ENCODE measurements at regions not wholly inside any gene's neighbourhood (a gene's known extent, or its start where the extent isn't known, plus 50 kb on each side); places are given as distances from the start of the nearest gene placed in this dataset.
A peak's percentile ranks its signal among the peaks of the same experiment; 100 is the strongest.

- no peak for DNase-seq
These were observed 262.5 kb upstream of the ARHGAP20 start for GRCh38 chr11:110974731-110975130.

GRCh38 chr11:110973401-110973980, 261.3 kb upstream of the ARHGAP20 start:
- no peak for DNase-seq

GRCh38 chr11:110972640-110973039, 260.4 kb upstream of the ARHGAP20 start:
- DNase-seq, result peak; percentile 11

GRCh38 chr11:110972106-110972505, 259.9 kb upstream of the ARHGAP20 start:
- no peak for DNase-seq

GRCh38 chr11:110971140-110971539, 258.9 kb upstream of the ARHGAP20 start:
- no peak for DNase-seq

- no peak for DNase-seq
These were observed 256.3 kb upstream of the ARHGAP20 start for GRCh38 chr11:110968348-110969062.

- no peak for DNase-seq
These were observed 253.9 kb upstream of the ARHGAP20 start for GRCh38 chr11:110966131-110966530.

GRCh38 chr11:110962921-110963320, 250.7 kb upstream of the ARHGAP20 start:
- DNase-seq, result no peak

- DNase-seq, result no peak
These were observed 247.9 kb upstream of the ARHGAP20 start for GRCh38 chr11:110960167-110960566.

- no peak for DNase-seq
These were observed 246.0 kb upstream of the ARHGAP20 start for GRCh38 chr11:110958216-110958615.

GRCh38 chr11:110955776-110956175, 243.5 kb upstream of the ARHGAP20 start:
- no peak for DNase-seq

- no peak for DNase-seq
These were observed 239.8 kb upstream of the ARHGAP20 start for GRCh38 chr11:110951950-110952503.

- DNase-seq, result no peak
These were observed 239.1 kb upstream of the ARHGAP20 start for GRCh38 chr11:110951037-110951949.

- DNase-seq, result no peak
These were observed 235.9 kb upstream of the ARHGAP20 start for GRCh38 chr11:110948112-110948511.

- DNase-seq, result no peak
These were observed 234.9 kb upstream of the ARHGAP20 start for GRCh38 chr11:110947096-110947495.

GRCh38 chr11:110939471-110939870, 227.2 kb upstream of the ARHGAP20 start:
- DNase-seq, result no peak

- no peak for DNase-seq
These were observed 222.9 kb upstream of the ARHGAP20 start for GRCh38 chr11:110935018-110935640.

- no peak for DNase-seq
These were observed 216.9 kb upstream of the ARHGAP20 start for GRCh38 chr11:110929129-110929528.

- DNase-seq, result no peak
These were observed 216.2 kb upstream of the ARHGAP20 start for GRCh38 chr11:110928391-110928790.

GRCh38 chr11:110921742-110922521, 209.7 kb upstream of the ARHGAP20 start:
- DNase-seq, result no peak

- DNase-seq, result no peak
These were observed 207.1 kb upstream of the ARHGAP20 start for GRCh38 chr11:110919241-110919922.

Data from CD4-positive, alpha-beta T cell treated with Interferon gamma for 1 hour (primary cell).